ENCODE measurements at regions not wholly inside any gene's neighbourhood (a gene's known extent, or its start where the extent isn't known, plus 50 kb on each side); places are given as distances from the start of the nearest gene placed in this dataset.

DNA sequence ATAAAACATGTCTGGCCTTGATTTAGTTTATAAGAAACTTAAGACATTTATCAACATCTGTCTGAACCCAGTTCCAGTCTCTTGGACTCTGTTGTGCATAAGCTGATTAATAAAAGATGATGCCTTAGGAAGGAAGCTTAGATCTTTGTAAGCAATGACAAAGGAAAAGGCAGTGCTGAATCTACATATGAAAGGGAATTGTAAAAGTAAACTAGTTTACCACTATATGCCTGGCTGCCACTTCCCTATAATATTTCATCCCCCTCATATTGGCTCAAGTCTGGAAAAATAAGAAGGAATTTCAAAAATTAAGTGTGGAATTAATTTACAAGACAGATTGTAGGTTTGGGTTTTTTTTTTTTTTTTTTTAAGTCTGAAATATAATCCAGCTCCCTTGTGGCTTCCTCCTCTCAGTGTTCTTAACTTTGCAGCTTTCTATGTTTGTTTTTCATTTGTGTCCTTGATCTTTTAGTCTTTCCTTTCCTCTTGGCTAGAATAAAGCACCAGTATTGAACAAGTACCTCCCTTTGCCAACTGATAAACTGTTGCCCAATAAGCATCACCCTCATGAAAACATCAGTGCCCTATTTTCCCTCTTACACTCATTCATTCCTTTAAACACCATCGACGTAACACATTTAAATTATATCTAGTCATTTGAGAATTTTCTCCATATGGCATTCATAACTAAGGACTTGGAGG lies 146.7 kb upstream of the TBX18 start:
- Mint-ChIP-seq H3K4me1 (peaks cover 15% of the 10 kb centered on the region), H3K27me3 (ENCODE audit: low read depth) (no peaks in the 10 kb centered on the region), H3K36me3 (ENCODE audit: low read depth) (no peaks in the 10 kb centered on the region), H3K4me3 (no peak overlapping the region), H3K9me3 (no peaks in the 10 kb centered on the region), H3K27ac (peak overlapping the region in 1 of 3 experiments; percentile 6)
- TF ChIP-seq, protein P1, sequence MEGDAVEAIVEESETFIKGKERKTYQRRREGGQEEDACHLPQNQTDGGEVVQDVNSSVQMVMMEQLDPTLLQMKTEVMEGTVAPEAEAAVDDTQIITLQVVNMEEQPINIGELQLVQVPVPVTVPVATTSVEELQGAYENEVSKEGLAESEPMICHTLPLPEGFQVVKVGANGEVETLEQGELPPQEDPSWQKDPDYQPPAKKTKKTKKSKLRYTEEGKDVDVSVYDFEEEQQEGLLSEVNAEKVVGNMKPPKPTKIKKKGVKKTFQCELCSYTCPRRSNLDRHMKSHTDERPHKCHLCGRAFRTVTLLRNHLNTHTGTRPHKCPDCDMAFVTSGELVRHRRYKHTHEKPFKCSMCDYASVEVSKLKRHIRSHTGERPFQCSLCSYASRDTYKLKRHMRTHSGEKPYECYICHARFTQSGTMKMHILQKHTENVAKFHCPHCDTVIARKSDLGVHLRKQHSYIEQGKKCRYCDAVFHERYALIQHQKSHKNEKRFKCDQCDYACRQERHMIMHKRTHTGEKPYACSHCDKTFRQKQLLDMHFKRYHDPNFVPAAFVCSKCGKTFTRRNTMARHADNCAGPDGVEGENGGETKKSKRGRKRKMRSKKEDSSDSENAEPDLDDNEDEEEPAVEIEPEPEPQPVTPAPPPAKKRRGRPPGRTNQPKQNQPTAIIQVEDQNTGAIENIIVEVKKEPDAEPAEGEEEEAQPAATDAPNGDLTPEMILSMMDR (IDR thresholded peaks at IDR 0.05; ENCODE audit: unreplicated experiment in 3 of 3): no peak

DNA sequence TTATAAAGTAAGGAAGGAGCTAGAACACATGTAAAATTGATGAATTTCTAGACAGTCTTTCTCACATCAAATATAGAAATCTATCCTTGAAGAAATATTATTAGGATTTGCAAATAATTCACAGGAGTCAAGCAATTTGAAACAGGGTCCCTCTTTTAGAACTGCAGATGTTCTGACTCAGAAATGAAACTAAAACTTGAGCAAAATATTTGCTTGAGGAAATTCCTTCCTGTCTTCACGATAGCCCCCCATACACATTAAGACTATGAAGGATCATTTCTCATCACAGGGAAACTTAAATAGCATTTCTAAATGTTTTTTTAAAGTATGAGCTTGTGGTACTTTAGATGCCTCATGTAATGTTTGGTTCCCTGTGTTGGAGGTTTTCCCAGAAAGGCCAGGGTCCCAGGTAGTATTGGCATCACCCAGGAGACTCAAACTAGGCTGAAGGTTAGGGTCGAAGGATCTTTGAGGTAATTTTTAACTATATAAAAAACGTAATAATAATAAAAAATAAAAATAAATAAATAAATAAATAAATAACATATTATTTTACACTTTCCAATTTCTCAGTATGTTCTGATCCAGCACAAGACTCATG lies 144.0 kb upstream of the TBX18 start:
- Mint-ChIP-seq H3K27me3 (ENCODE audit: low read depth) (no peaks in the 10 kb centered on the region), H3K36me3 (ENCODE audit: low read depth) (no peaks in the 10 kb centered on the region), H3K4me1 (peaks cover 15% of the 10 kb centered on the region), H3K4me3 (no peak overlapping the region), H3K9me3 (no peaks in the 10 kb centered on the region), H3K27ac (no peak overlapping the region)
- TF ChIP-seq, protein P1 (IDR thresholded peaks at IDR 0.05; ENCODE audit: unreplicated experiment in 3 of 3): no peak

DNA sequence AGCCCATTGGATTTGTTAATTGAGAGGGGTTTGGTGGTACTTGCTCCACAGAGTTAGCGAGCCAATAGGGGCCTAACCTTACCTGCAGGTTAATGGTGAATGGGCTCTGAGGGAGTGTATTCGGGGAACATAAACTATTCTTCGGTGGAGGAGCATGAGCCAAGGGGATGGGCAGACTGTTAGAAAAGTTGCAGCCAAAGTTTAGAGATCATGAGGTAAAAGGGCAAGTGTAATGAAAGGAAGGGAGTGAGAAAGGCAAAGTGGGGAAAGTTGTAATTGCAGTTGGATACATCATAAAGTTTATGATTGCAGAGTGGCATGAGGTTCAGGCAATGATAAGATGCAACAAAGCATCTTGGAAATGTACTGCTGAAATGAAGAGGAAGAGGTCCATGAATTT lies 142.1 kb upstream of the TBX18 start:
- no peak overlapping the region for H3K4me3 Mint-ChIP-seq
- TF ChIP-seq, protein P1 (IDR thresholded peaks at IDR 0.05; ENCODE audit: unreplicated experiment in 3 of 3): no peak
- peaks cover 13% of the 10 kb centered on the region for H3K4me1 Mint-ChIP-seq
- no peak overlapping the region for H3K27ac Mint-ChIP-seq
- no peaks in the 10 kb centered on the region for H3K27me3 Mint-ChIP-seq (ENCODE audit: low read depth)
- H3K9me3 Mint-ChIP-seq: no peaks in the 10 kb centered on the region
- H3K36me3 Mint-ChIP-seq (ENCODE audit: low read depth): no peaks in the 10 kb centered on the region

DNA sequence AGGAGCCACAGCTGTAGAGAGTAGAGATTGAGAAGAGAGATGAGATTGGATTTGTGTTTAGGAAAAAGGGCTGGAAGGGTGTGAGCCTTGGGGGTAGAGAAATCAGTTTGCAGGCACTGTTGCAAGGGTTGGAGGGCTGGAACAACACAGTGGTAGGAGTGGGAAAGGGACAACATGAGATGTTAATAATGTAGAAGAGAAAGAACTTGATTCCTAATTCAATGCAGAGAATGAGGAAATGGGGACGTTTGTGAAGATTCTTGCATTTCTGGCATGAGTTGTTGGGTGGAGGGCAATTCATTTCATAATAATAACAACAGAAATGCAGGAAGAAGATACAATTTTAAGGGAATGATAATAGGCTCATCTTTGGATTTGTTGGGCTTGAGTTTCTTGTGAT lies 141.4 kb upstream of the TBX18 start:
- Mint-ChIP-seq H3K36me3 (ENCODE audit: low read depth) (no peaks in the 10 kb centered on the region), H3K27ac (no peak overlapping the region), H3K4me1 (peaks cover 6% of the 10 kb centered on the region), H3K9me3 (no peaks in the 10 kb centered on the region), H3K27me3 (ENCODE audit: low read depth) (no peaks in the 10 kb centered on the region), H3K4me3 (no peak overlapping the region)
- TF ChIP-seq, protein P1 (IDR thresholded peaks at IDR 0.05; ENCODE audit: unreplicated experiment in 3 of 3): no peak

DNA sequence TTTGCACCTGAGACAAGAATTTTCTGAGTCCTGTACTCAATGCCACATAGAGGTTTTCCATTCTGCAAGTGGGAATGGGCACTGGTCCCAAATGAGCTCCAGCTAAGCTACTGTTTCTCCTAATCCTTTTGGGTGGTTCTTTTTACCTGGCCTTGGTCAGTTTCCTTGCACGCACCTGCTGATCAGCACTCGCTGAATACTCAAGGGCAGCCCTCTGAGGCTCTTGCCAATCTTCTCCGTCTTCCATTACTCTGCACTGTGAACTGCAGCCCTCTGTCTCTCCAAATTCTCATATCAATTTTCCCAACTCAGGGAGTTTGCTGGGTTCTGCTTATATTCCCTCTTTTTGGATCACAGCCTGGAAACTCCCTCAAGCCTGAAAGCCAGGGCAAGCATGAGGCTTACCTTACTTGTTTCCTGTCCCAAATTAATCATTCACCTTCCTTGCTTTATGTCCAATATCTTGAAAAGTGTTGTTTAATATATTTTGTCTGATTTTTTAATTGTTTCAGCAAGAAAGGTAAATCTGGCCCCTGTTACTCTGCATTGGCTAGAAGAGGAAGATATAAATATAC lies 138.0 kb upstream of the TBX18 start:
- no peaks in the 10 kb centered on the region for H3K27me3 Mint-ChIP-seq (ENCODE audit: low read depth)
- H3K9me3 Mint-ChIP-seq: no peaks in the 10 kb centered on the region
- H3K27ac Mint-ChIP-seq: peak overlapping the region in 2 of 3 experiments; percentile 28 to 53
- H3K4me1 Mint-ChIP-seq: peaks cover 3% of the 10 kb centered on the region
- H3K36me3 Mint-ChIP-seq (ENCODE audit: low read depth): no peaks in the 10 kb centered on the region
- TF ChIP-seq, protein P1 (IDR thresholded peaks at IDR 0.05; ENCODE audit: unreplicated experiment in 3 of 3): no peak
- H3K4me3 Mint-ChIP-seq: no peak overlapping the region

Measured in nephron (organoid).